CD4-positive, alpha-beta T cell (primary cell): ENCODE measurements at regions not wholly inside any gene's neighbourhood (a gene's known extent, or its start where the extent isn't known, plus 50 kb on each side); places are given as distances from the start of the nearest gene placed in this dataset.

Experiments
- ATAC-seq: fragments of 200-7000 bp; cut with Tn5 transposase; one replicate; pipeline ENCODE4 v1.10.0; 2022; ENCODE audit warnings: mild to moderate bottlenecking; ENCODE audit not compliant: poor library complexity
- CTCF ChIA-PET: fragments of 350-600 bp; sonication (Branson Sonifier 250); formaldehyde crosslinking; loops from one replicate; lab custom pipeline; 2021; ENCODE audit warnings: antibody characterized with exemption, inconsistent platforms; lab: Charles Lee
- POLR2A ChIA-PET: fragments of 350-600 bp; sonication (Branson Sonifier 250); formaldehyde crosslinking; loops from one replicate; lab custom pipeline; 2021; ENCODE audit warnings: antibody characterized with exemption, inconsistent platforms; lab: Charles Lee
- DNase-seq, 14 experiments: peaks; one replicate each; pipeline ENCODE4 v3.0.0-alpha.2; 2013 to 2020; ENCODE audit warnings: mixed read lengths in 2 of 14
- H3K27ac ChIP-seq, 2 donors: one replicate each; pipeline versions ENCODE4 v1.5.1 to v1.7.0; 2013; ENCODE audit warnings: low read length in 2 of 2, low read depth in 1 of 2, mild to moderate bottlenecking in 1 of 2
- H3K27me3 ChIP-seq, 2 experiments: 1 replicate in 1 of 2; 2 replicates in 1 of 2; pipeline versions ENCODE4 v1.6.1 to v1.7.0; 2013; ENCODE audit warnings: low read length in 2 of 2, control low read depth in 1 of 2, mild to moderate bottlenecking in 1 of 2, moderate library complexity in 1 of 2; ENCODE audit not compliant: insufficient read depth in 2 of 2, control insufficient read depth in 1 of 2
- H3K36me3 ChIP-seq: one replicate; pipeline ENCODE4 v1.6.1; 2013; ENCODE audit warnings: low read length, control low read depth; ENCODE audit not compliant: insufficient read depth
- H3K4me1 ChIP-seq: one replicate; pipeline ENCODE4 v1.6.1; 2013; ENCODE audit warnings: low read length, control low read depth; ENCODE audit not compliant: insufficient read depth
- H3K4me3 ChIP-seq: one replicate; pipeline ENCODE4 v1.5.1; 2013; ENCODE audit warnings: mild to moderate bottlenecking, low read length, moderate library complexity
- H3K9me3 ChIP-seq, 2 experiments: 1 replicate in 1 of 2; 2 replicates in 1 of 2; pipeline versions ENCODE4 v1.6.1 to v1.7.0; 2013; ENCODE audit warnings: low read length in 2 of 2, mild to moderate bottlenecking in 2 of 2, control low read depth in 1 of 2, moderate library complexity in 1 of 2; ENCODE audit not compliant: control insufficient read depth in 1 of 2, insufficient read depth in 1 of 2
- H3K27ac Mint-ChIP-seq: one replicate; pipeline ENCODE4 v1.8.0; 2020; ENCODE audit warnings: mixed read lengths
- H3K27me3 Mint-ChIP-seq: one replicate; pipeline ENCODE4 v1.8.0; 2021; ENCODE audit warnings: mixed read lengths
- H3K36me3 Mint-ChIP-seq: one replicate; pipeline ENCODE4 v1.8.0; 2021; ENCODE audit warnings: low read depth, mixed read lengths
- H3K4me1 Mint-ChIP-seq: one replicate; pipeline ENCODE4 v1.8.0; 2021; ENCODE audit warnings: low read depth, mixed read lengths
- H3K4me3 Mint-ChIP-seq: one replicate; pipeline ENCODE4 v1.8.0; 2020; ENCODE audit warnings: mild to moderate bottlenecking, mixed read lengths
- H3K9me3 Mint-ChIP-seq: one replicate; pipeline ENCODE4 v1.8.0; 2020; ENCODE audit warnings: mixed read lengths
- CTCF ChIP-seq: fragments of 200-600 bp; IDR thresholded peaks from one replicate; pipeline ENCODE4 v1.8.0; 2022; ENCODE audit warnings: antibody characterized with exemption, mild to moderate bottlenecking
- intact Hi-C, 2 experiments: fragments of 100-400 bp; cut with DNase I in 1 of 2; cut with micrococcal nuclease in 1 of 2; formaldehyde crosslinking; loops; one replicate each; pipeline versions ENCODE4 v1.15.1 to v1.9.0; 2023 to 2025; cut with DNase I, micrococcal nuclease

GRCh38 chr9:115775659-115776058 lies 377.9 kb upstream of the PAPPA start:
- POLR2A ChIA-PET: no interaction called here
- intact Hi-C loops: no loop called here
- no peak overlapping the region for H3K4me3 Mint-ChIP-seq
- CTCF ChIA-PET: no interaction called here
- Histone ChIP-seq H3K4me1 (no peaks in the 10 kb centered on the region), H3K27ac (no peak overlapping the region), H3K4me3 (no peak overlapping the region), H3K9me3 (no peaks in the 10 kb centered on the region), H3K36me3 (no peaks in the 10 kb centered on the region), H3K27me3 (no peaks in the 10 kb centered on the region)
- H3K27me3 Mint-ChIP-seq: no peaks in the 10 kb centered on the region
- DNase-seq (no peak), ATAC-seq (no peak)
- H3K27ac Mint-ChIP-seq: no peak overlapping the region
- no peaks in the 10 kb centered on the region for H3K9me3 Mint-ChIP-seq
- H3K36me3 Mint-ChIP-seq: no peaks in the 10 kb centered on the region
- TF ChIP-seq CTCF: no peak
- H3K4me1 Mint-ChIP-seq: no peaks in the 10 kb centered on the region

GRCh38 chr9:115777610-115778009 lies 376.0 kb upstream of the PAPPA start:
- CTCF ChIA-PET: no interaction called here
- no peaks in the 10 kb centered on the region for H3K4me1 Mint-ChIP-seq
- no peaks in the 10 kb centered on the region for H3K27me3 Mint-ChIP-seq
- Histone ChIP-seq H3K27ac (no peak overlapping the region), H3K4me1 (no peaks in the 10 kb centered on the region), H3K9me3 (no peaks in the 10 kb centered on the region), H3K27me3 (no peaks in the 10 kb centered on the region), H3K36me3 (no peaks in the 10 kb centered on the region), H3K4me3 (no peak overlapping the region)
- no peak overlapping the region for H3K27ac Mint-ChIP-seq
- H3K9me3 Mint-ChIP-seq: peaks cover 2% of the 10 kb centered on the region
- no peak for TF ChIP-seq CTCF
- ATAC-seq (no peak), DNase-seq (no peak)
- no peaks in the 10 kb centered on the region for H3K36me3 Mint-ChIP-seq
- intact Hi-C loops: no loop called here
- POLR2A ChIA-PET: no interaction called here
- H3K4me3 Mint-ChIP-seq: no peak overlapping the region

- Mint-ChIP-seq H3K36me3 (no peaks in the 10 kb centered on the region), H3K9me3 (peaks cover 2% of the 10 kb centered on the region), H3K4me3 (no peak overlapping the region), H3K27ac (no peak overlapping the region), H3K27me3 (no peaks in the 10 kb centered on the region), H3K4me1 (no peaks in the 10 kb centered on the region)
- Histone ChIP-seq H3K27ac (no peak overlapping the region), H3K9me3 (no peaks in the 10 kb centered on the region), H3K4me3 (no peak overlapping the region), H3K4me1 (no peaks in the 10 kb centered on the region), H3K36me3 (no peaks in the 10 kb centered on the region), H3K27me3 (no peaks in the 10 kb centered on the region)
- TF ChIP-seq CTCF: no peak
- POLR2A ChIA-PET: no interaction called here
- intact Hi-C loops: no loop called here
- DNase-seq (no peak), ATAC-seq (no peak)
- CTCF ChIA-PET: no interaction called here
Measured at GRCh38 chr9:115781070-115781736, 372.4 kb upstream of the PAPPA start.
